Activated T-cell treated with anti-CD3 and anti-CD28 coated beads for 1 hour (primary cell): ENCODE measurements at regions not wholly inside any gene's neighbourhood (a gene's known extent, or its start where the extent isn't known, plus 50 kb on each side); places are given as distances from the start of the nearest gene placed in this dataset.

Experiments used
- DNase-seq: peaks from one replicate; pipeline ENCODE4 v3.0.0-alpha.2; 2020; ENCODE audit warnings: low read depth

DNA sequence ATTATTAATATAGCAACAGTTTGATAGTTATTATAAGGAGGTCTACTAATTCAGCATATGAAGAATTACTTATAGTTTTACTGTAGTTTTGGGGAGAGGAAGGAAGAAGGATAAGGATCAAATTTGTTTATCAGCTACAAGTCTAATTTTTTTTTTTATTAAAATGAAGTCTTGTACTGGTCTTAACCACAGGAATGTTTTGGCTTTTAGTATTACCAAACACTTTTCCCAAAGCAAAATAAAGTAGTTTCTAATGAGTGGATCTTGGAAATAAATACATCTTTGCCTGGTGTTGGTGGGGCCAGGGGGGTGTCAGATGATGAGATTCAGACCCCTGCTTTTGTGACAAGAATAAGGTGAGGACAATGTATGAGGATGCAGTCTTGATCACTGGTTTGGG, 57.2 kb upstream of the ZDHHC17 start:
- DNase-seq: no peak

GRCh38 chr12:76707772-76708171, 56.1 kb upstream of the ZDHHC17 start:
- no peak for DNase-seq

- no peak for DNase-seq
Observed at GRCh38 chr12:76708296-76708695, 55.6 kb upstream of the ZDHHC17 start.

- no peak for DNase-seq
Observed at GRCh38 chr12:76711241-76711640, 52.7 kb upstream of the ZDHHC17 start.

DNA sequence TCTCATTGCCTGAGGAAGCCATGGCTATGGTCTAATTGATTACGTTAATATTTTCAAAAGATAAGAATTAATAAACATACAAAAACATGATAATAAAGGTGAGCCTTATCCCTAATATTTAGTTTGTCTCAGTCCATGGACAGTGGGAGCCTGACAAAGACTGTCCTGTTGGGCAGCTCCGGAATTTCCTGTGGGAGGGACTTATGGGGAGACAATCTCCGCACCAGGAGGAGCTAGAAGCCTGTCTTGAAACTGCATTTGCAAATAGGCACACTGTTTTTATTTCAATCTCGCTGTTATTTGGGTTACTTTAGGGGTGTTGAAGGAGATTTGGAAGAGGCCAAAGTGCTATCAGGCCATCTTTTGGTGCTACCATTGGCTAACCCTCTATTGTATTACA, 50.8 kb upstream of the ZDHHC17 start:
- DNase-seq: no peak

DNA sequence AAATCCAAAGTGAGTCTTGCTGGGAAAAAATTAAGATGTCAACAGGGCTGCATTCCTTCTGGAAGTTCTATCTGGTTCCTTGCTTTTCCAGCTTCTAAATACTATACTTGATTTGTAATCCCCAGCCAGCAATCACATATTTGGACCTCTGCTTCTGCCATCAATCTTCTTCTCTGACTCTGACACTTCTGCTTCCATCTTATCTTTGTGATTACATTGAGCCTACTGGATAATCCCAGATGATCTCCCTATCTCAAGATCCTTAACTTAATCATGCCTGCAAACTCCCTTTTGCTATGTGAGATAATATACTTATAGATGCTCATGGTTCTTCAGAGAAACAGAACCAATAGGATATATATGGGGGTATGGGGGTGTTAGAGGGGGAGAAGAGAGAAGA, 49.9 kb upstream of the ZDHHC17 start:
- no peak for DNase-seq
